ENCODE measurements at regions not wholly inside any gene's neighbourhood (a gene's known extent, or its start where the extent isn't known, plus 50 kb on each side); places are given as distances from the start of the nearest gene placed in this dataset.

DNA sequence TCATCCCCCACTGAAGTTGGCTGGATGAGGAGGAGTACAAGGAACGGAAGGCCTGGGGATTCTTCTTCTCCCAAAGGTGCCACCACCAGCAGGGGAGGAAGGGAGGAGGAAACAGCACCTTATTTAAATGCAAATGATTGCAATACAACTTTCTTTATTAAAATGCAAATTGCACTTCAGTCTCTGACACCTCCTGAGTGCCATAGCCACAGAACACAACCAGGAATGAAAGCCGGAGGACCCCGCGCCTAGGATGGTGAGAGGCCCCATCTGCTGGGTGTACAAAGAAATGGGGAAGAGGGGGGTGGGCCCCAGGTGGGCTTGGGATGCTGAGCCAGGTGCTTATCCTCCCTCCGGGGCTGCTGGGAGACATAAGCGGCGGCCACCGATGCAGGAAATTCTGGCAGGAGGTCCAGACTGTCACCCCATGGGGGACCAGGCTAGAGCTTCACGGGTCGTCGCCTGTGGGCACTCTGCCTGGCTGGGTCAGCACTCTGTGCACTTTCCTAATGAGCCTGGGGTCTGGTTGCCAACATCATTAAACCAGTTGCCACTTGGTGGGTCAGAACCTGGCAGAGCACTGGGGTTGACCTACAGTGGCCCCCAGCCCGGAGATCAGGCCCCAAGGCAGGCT, 154.2 kb upstream of the MLN start:
- H3K9me3 Mint-ChIP-seq, result no peaks in the 10 kb centered on the region
- no peak for DNase-seq
- H3K4me3 Mint-ChIP-seq, result no peak overlapping the region
- H3K4me1 Mint-ChIP-seq, result peaks cover 6 to 11% of the 10 kb centered on the region in 2 donors
- H3K27me3 Mint-ChIP-seq (ENCODE audit: low read depth in 3 of 3), result peaks cover 7 to 16% (median 10%) of the 10 kb centered on the region in 3 donors
- H3K27ac Mint-ChIP-seq, result no peak overlapping the region
- H3K36me3 Mint-ChIP-seq, result no peaks in the 10 kb centered on the region

GRCh38 chr6:33957131-33957891, 153.5 kb upstream of the MLN start:
- peaks cover 6 to 11% of the 10 kb centered on the region in 2 donors for H3K4me1 Mint-ChIP-seq
- no peaks in the 10 kb centered on the region for H3K36me3 Mint-ChIP-seq
- no peaks in the 10 kb centered on the region for H3K9me3 Mint-ChIP-seq
- H3K27me3 Mint-ChIP-seq (ENCODE audit: low read depth in 3 of 3), result peaks cover 7 to 16% (median 10%) of the 10 kb centered on the region in 3 donors
- DNase-seq, result no peak
- no peak overlapping the region for H3K27ac Mint-ChIP-seq
- no peak overlapping the region for H3K4me3 Mint-ChIP-seq

DNA sequence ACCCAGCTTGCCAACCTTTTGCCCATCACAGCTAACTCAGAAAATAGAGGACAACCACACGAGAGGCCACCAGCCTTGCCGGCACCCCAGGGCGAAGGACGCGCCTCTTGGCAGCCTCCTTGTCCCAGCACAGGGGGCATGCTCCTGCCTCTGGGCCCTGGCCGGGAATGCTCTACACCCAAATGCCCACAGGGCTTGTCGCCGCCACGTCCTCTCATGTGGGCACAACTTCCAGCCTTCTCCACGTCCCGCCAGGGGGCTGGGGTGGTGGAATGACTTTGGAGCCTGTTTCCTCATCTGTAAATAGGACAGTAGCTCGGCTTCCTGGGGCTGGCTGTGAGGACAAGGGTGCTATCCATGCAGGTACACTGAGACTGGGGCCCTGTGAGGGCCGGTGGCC, 152.4 kb upstream of the MLN start:
- H3K36me3 Mint-ChIP-seq, result no peaks in the 10 kb centered on the region
- H3K4me3 Mint-ChIP-seq, result no peak overlapping the region
- no peaks in the 10 kb centered on the region for H3K9me3 Mint-ChIP-seq
- no peak for DNase-seq
- H3K27ac Mint-ChIP-seq, result no peak overlapping the region
- peaks cover 6 to 11% of the 10 kb centered on the region in 2 donors for H3K4me1 Mint-ChIP-seq
- H3K27me3 Mint-ChIP-seq (ENCODE audit: low read depth in 3 of 3), result peaks cover 10 to 13% (median 12%) of the 10 kb centered on the region in 3 donors

DNA sequence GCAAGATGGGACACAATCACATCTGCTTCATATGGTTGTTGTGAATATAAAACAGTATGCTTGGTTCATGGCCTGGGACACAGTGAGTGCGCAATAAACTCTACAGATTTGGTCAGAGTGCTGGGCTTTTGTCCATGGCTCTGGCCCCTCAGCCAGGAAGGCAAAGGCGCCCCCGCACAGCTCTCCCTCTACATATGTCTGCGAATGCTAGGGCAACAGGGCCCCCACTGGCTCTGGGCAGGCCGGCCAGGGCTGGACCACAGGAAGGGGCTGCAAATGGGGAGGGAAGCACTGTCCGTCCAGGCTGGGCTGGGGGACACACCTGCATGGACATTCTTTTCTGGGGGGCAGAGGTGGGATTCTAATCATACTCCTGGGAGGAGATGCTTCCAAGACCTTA, 151.8 kb upstream of the MLN start:
- Mint-ChIP-seq H3K4me3 (no peak overlapping the region), H3K36me3 (no peaks in the 10 kb centered on the region), H3K4me1 (peaks cover 6 to 11% of the 10 kb centered on the region in 2 donors), H3K9me3 (no peaks in the 10 kb centered on the region), H3K27ac (no peak overlapping the region), H3K27me3 (ENCODE audit: low read depth in 3 of 3) (peaks cover 10 to 18% (median 12%) of the 10 kb centered on the region in 3 donors)
- DNase-seq, result no peak

DNA sequence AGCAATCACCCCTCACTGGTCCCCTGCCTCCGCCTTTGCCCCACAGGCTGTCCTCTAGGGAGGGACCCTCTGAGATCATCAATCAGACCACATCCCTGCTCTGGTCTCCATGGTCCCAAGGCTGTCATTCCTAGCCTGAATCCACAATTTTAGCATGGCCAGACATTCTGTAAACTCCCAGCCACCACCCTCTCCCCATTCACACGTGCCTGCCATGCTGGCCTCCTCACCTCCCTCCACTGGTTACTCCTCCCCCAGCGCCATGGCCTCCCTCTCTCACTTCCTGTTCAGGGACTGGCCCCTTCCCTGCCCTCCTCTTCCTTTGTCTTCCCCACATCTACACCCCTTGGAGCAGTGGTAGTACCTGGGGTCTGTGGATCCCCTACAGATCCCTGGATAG, 150.7 kb upstream of the MLN start:
- Mint-ChIP-seq H3K4me3 (no peak overlapping the region), H3K27me3 (ENCODE audit: low read depth in 3 of 3) (peaks cover 11 to 22% (median 12%) of the 10 kb centered on the region in 3 donors), H3K36me3 (no peaks in the 10 kb centered on the region), H3K4me1 (peaks cover 6 to 11% of the 10 kb centered on the region in 2 donors), H3K27ac (no peak overlapping the region), H3K9me3 (no peaks in the 10 kb centered on the region)
- DNase-seq, result no peak

DNA sequence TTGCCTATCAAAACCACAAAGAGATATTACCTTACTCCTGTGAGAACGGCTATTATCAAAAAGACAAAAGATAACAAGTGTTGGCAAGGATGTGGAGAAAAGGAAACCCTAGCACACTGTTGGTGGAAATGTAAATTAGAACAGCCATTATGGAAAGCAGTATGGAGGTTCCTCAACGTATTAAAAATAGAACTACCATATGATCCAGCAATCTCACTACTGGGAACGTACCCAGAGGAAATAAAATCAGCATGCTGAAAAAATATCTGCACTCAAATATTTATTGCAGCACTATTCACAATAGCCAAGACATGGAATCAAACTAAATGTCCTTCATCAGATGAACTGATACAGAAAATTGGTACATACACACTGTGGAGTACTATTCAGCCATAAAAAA, 149.4 kb upstream of the MLN start:
- H3K27ac Mint-ChIP-seq, result no peak overlapping the region
- H3K27me3 Mint-ChIP-seq (ENCODE audit: low read depth in 3 of 3), result peaks cover 11 to 26% (median 12%) of the 10 kb centered on the region in 3 donors
- no peaks in the 10 kb centered on the region for H3K36me3 Mint-ChIP-seq
- DNase-seq, result no peak
- H3K4me1 Mint-ChIP-seq, result peaks cover 6 to 9% of the 10 kb centered on the region in 2 donors
- H3K4me3 Mint-ChIP-seq, result no peak overlapping the region
- peaks cover 0 to 1% (median 0%) of the 10 kb centered on the region in 6 donors for H3K9me3 Mint-ChIP-seq

- DNase-seq, result no peak
- no peak overlapping the region for H3K27ac Mint-ChIP-seq
- H3K4me3 Mint-ChIP-seq, result no peak overlapping the region
- peaks cover 0 to 3% of the 10 kb centered on the region in 2 donors for H3K4me1 Mint-ChIP-seq
- H3K36me3 Mint-ChIP-seq, result no peaks in the 10 kb centered on the region
- peaks cover 11 to 23% (median 13%) of the 10 kb centered on the region in 3 donors for H3K27me3 Mint-ChIP-seq (ENCODE audit: low read depth in 3 of 3)
- peaks cover 0 to 1% (median 0%) of the 10 kb centered on the region in 6 donors for H3K9me3 Mint-ChIP-seq
Measured at GRCh38 chr6:33952016-33952415, 148.2 kb upstream of the MLN start.

DNA sequence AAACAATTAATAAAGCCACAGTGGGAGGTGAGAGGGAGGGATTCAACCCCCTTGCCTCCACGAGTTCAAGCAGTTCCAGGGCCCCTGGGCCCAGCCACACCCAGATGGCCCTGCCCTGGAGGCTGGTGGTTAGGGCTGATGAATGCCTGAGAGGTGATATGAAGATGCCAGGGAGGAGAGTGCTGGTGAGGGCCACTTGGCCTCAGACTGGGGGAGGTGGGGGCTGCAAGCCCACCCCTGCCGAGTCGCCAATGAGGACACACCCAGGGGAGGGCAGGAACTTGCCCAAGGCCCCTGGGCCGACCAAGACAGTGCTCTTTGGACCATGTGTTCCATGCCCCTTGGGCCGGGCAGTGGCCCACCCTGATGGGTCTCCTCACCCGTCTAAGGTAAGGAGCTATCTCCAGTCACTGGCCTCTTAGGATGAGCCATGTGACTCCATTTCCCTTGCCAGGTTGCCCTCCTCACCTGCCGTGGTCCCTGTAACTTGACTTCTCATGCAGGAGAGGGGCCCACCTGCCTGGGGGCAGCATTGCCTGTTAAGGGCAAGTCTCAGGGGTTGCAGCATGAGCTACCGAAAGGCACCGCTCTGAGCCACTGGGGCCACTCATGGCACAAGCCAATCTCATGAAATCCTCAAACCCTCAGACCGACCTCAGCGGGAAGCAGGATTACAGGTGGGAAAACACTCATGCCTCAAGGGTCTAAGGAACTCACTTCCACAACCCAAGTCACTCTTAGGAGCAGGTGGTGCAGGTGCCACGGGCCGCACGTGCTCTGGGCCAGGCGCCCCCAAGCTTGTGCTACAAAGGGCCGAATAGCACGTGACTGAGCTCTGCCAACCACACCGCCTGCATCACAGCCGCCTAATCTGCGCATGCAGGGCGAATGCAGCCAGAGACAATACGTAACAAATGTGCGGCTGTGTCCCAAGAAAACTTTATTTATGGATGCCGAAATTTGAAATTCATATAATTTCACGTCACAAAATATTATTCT, 147.4 kb upstream of the MLN start:
- Mint-ChIP-seq H3K9me3 (peaks cover 0 to 1% (median 0%) of the 10 kb centered on the region in 6 donors), H3K4me3 (no peak overlapping the region), H3K27me3 (ENCODE audit: low read depth in 3 of 3) (peaks cover 7 to 19% (median 16%) of the 10 kb centered on the region in 3 donors), H3K36me3 (no peaks in the 10 kb centered on the region), H3K27ac (no peak overlapping the region), H3K4me1 (no peaks in the 10 kb centered on the region)
- DNase-seq, result no peak

DNA sequence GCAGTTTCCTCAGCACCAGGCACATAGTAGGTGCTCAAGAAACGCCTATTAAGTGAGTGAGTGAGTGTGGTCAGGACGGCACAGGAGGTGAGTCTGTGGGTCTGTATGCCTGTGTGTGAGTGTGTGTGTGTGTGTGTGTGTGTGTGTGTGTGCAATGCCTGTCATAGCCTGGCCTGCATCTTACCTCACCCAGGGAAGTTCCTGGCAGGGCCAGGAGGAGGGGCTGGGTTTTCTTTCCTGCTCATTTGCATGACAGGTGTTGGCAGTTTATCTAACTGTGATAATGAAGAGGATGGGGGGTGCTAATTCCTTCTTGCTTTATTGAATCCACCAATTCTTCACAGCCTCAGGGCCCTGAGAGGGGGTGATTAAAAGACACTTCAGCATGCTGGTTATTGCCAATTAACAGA, 146.7 kb upstream of the MLN start:
- Mint-ChIP-seq H3K36me3 (no peaks in the 10 kb centered on the region), H3K27ac (no peak overlapping the region), H3K9me3 (peaks cover 0 to 1% (median 0%) of the 10 kb centered on the region in 6 donors), H3K4me1 (no peaks in the 10 kb centered on the region), H3K4me3 (no peak overlapping the region), H3K27me3 (ENCODE audit: low read depth in 3 of 3) (peaks cover 7 to 19% (median 16%) of the 10 kb centered on the region in 3 donors)
- DNase-seq, result no peak

DNA sequence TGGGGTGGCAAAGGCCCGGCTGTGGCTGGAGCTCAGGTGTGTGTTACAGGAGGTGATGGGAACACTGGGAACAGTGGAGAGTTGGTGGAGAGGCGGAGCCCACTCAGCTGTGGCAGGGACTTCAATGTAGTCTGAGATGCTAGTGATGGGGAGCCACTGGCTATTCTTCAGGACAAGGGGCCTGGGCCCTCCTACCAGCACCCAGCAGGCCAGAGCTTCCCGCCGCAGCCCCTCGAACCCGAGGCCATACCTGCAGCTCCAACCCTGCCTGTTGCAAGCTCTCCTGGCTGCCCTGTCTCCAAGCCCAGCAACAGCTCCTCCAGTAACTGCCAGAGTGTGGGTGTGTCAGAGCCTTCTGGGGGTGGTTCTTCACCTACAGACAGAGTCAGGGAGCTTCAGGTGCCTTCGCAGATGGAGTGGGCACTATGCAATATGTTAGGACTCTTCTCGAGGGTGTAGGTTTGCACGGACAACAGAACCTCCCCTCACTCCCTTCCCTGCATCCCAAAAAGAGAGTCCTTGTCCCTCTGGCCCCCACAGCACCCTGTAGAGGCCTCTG, 146.2 kb upstream of the MLN start:
- H3K27ac Mint-ChIP-seq, result no peak overlapping the region
- H3K4me3 Mint-ChIP-seq, result no peak overlapping the region
- no peaks in the 10 kb centered on the region for H3K4me1 Mint-ChIP-seq
- peaks cover 0 to 1% (median 0%) of the 10 kb centered on the region in 6 donors for H3K9me3 Mint-ChIP-seq
- DNase-seq, result no peak
- no peaks in the 10 kb centered on the region for H3K36me3 Mint-ChIP-seq
- H3K27me3 Mint-ChIP-seq (ENCODE audit: low read depth in 3 of 3), result peaks cover 7 to 19% (median 16%) of the 10 kb centered on the region in 3 donors

DNA sequence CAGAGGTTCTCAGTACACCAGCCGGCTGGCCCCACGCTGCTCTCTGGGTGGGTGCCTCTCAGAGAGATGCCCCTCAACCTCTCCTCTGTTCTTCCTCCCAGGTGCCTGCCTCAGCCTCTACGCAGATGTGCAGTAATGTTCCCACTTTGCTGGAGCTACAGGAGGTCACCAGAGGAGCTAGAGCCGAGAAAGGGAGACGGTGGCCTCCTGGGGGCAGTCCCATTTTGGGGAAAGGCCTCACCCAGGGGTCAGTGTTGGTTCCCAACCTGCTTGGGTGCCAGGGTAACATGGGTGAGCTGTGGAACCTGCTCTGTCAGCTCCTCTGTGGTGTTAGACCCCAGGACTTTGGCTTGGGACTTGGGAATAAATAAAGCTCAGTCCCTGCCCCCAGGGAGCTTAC, 145.3 kb upstream of the MLN start:
- Mint-ChIP-seq H3K4me1 (no peaks in the 10 kb centered on the region), H3K36me3 (no peaks in the 10 kb centered on the region), H3K27me3 (ENCODE audit: low read depth in 3 of 3) (peaks cover 3 to 18% (median 11%) of the 10 kb centered on the region in 3 donors), H3K27ac (no peak overlapping the region), H3K9me3 (peaks cover 0 to 1% (median 0%) of the 10 kb centered on the region in 6 donors), H3K4me3 (no peak overlapping the region)
- DNase-seq, result no peak

DNA sequence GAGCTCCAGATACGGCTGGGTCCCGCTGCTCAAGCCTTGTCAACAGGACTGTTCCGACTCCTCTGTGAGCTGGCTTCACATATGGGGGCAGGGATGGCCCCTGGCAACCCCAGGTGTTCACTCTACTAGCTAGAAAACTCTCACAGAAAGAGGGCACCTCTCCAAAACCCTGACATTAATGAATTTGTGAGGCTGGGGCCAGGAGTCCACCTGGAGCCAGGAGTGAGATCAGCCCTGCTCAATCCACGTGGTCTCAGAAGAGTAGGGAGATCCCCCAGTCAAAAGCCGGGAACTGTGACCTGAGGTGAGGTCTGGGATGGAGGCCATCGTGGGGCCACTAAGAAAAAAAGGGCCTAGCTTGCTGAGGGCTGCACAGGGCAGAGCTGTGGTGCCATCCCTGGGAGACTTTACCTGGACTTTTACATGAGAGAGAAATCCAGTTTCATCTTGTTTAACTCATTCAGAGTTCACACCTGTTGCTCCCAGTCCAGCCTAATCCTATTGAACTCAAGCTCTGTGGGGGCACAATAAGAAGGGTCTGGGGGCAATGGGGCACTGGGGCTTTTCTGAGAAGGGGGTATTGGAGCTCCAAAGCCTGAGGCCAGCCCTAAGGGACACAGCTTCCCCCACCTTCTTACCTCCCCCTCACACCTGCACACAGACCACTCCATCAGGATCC, 144.3 kb upstream of the MLN start:
- peaks cover 7 to 12% (median 11%) of the 10 kb centered on the region in 3 donors for H3K27me3 Mint-ChIP-seq (ENCODE audit: low read depth in 3 of 3)
- H3K4me3 Mint-ChIP-seq, result no peak overlapping the region
- peaks cover 0 to 1% (median 0%) of the 10 kb centered on the region in 6 donors for H3K9me3 Mint-ChIP-seq
- no peaks in the 10 kb centered on the region for H3K36me3 Mint-ChIP-seq
- DNase-seq, result no peak
- H3K27ac Mint-ChIP-seq, result no peak overlapping the region
- no peaks in the 10 kb centered on the region for H3K4me1 Mint-ChIP-seq

- peaks cover 0 to 1% (median 0%) of the 10 kb centered on the region in 6 donors for H3K9me3 Mint-ChIP-seq
- H3K27me3 Mint-ChIP-seq (ENCODE audit: low read depth in 3 of 3), result peaks cover 13 to 15% (median 15%) of the 10 kb centered on the region in 3 donors
- no peak overlapping the region for H3K27ac Mint-ChIP-seq
- H3K4me3 Mint-ChIP-seq, result no peak overlapping the region
- no peak for DNase-seq
- H3K4me1 Mint-ChIP-seq, result no peaks in the 10 kb centered on the region
- H3K36me3 Mint-ChIP-seq, result no peaks in the 10 kb centered on the region
Measured at GRCh38 chr6:33947047-33947446, 143.2 kb upstream of the MLN start.

Data from immature natural killer cell (primary cell).